HG03108 (cell line): ENCODE measurements at regions not wholly inside any gene's neighbourhood (a gene's known extent, or its start where the extent isn't known, plus 50 kb on each side); places are given as distances from the start of the nearest gene placed in this dataset.

Source experiments
- ATAC-seq: cut with Tn5 transposase; IDR thresholded peaks from one replicate; pipeline ENCODE4 v1.9.1; 2021; ENCODE audit warnings: moderate library complexity; ENCODE audit not compliant: unreplicated experiment

GRCh38 chr5:67311701-67312100 lies 115.1 kb upstream of the CD180 start:
- no peak for ATAC-seq

- ATAC-seq, result no peak
Observed at GRCh38 chr5:67311208-67311607, 114.6 kb upstream of the CD180 start.

- no peak for ATAC-seq
Observed at GRCh38 chr5:67310740-67311139, 114.1 kb upstream of the CD180 start.

- no peak for ATAC-seq
Observed at GRCh38 chr5:67310169-67310568, 113.6 kb upstream of the CD180 start.

GRCh38 chr5:67308988-67309688 lies 112.5 kb upstream of the CD180 start:
- ATAC-seq, result no peak

- no peak for ATAC-seq
Observed at GRCh38 chr5:67306965-67307607, 110.5 kb upstream of the CD180 start.

- no peak for ATAC-seq
Observed at GRCh38 chr5:67305913-67306710, 109.5 kb upstream of the CD180 start.

GRCh38 chr5:67305401-67305800 lies 108.8 kb upstream of the CD180 start:
- ATAC-seq, result no peak

GRCh38 chr5:67303356-67303755 lies 106.8 kb upstream of the CD180 start:
- ATAC-seq, result no peak

- no peak for ATAC-seq
Observed at GRCh38 chr5:67301285-67301903, 104.8 kb upstream of the CD180 start.

GRCh38 chr5:67300326-67300725 lies 103.7 kb upstream of the CD180 start:
- ATAC-seq, result no peak

GRCh38 chr5:67299231-67299735 lies 102.7 kb upstream of the CD180 start:
- no peak for ATAC-seq

GRCh38 chr5:67297802-67298532 lies 101.4 kb upstream of the CD180 start:
- no peak for ATAC-seq

- ATAC-seq, result no peak
Observed at GRCh38 chr5:67297376-67297775, 100.8 kb upstream of the CD180 start.

GRCh38 chr5:67294266-67294938 lies 97.8 kb upstream of the CD180 start:
- ATAC-seq, result no peak

- no peak for ATAC-seq
Observed at GRCh38 chr5:67293226-67293625, 96.6 kb upstream of the CD180 start.

GRCh38 chr5:67292201-67292940 lies 95.8 kb upstream of the CD180 start:
- ATAC-seq, result no peak

GRCh38 chr5:67291671-67292070 lies 95.1 kb upstream of the CD180 start:
- ATAC-seq, result no peak

GRCh38 chr5:67291066-67291465 lies 94.5 kb upstream of the CD180 start:
- ATAC-seq, result no peak
